ENCODE measurements at regions not wholly inside any gene's neighbourhood (a gene's known extent, or its start where the extent isn't known, plus 50 kb on each side); places are given as distances from the start of the nearest gene placed in this dataset.

DNA sequence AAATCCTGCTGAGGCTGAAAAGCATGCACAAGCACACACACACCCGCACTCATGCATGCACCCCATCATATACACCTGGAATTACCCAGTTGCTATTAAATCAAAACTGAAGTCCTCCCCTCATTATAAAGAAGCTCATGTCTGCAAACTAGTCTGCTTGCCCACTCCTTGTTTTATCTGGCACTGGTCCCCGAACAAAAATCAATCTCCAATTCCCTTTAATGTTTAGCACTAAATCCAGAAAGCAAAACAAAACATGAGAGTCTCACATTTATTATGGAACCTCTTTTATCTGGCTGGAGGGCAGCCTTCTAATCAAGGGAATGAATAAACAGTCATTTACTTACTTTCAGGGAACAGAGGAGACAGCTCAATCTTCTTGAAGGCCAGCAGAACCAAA is 1093.4 kb upstream of the FLRT2 start:
- TF ChIP-seq CTCF (conservative IDR thresholded peaks at IDR 0.05; ENCODE audit: low read length): no peak
- no peak for TF ChIP-seq EZH2phosphoT487 (IDR thresholded peaks at IDR 0.05; ENCODE audit: borderline replicate concordance, low read depth, low read length)
- Histone ChIP-seq H3K36me3 (ENCODE audit: insufficient read depth, low read length) (no peaks in the 10 kb centered on the region), H3K27ac (ENCODE audit: low read depth, low read length, poor library complexity, severe bottlenecking) (no peak overlapping the region), H3K9me2 (ENCODE audit: insufficient read depth, low read length) (no peaks in the 10 kb centered on the region), H4K20me1 (ENCODE audit: insufficient read depth, low read length) (no peaks in the 10 kb centered on the region), H3K4me3 (ENCODE audit: low read depth, low read length, poor library complexity, severe bottlenecking) (no peak overlapping the region), H3K4me1 (ENCODE audit: insufficient read depth, low read length, poor library complexity, severe bottlenecking) (no peaks in the 10 kb centered on the region), H3K9me3 (ENCODE audit: low read length) (no peaks in the 10 kb centered on the region), H3K79me2 (ENCODE audit: insufficient read depth, low read depth, low read length) (no peaks in the 10 kb centered on the region), H3K4me2 (ENCODE audit: low read length) (no peak overlapping the region), H2AFZ (ENCODE audit: low read length) (no peak overlapping the region)
- ChIA-PET POLR2A (interaction anchor here (0.6 kb wide), 1 partner anchor 747 kb away, joined by 3 read pairs; no protein-coding TSS in a partner anchor), CTCF (ENCODE audit: unreplicated experiment) (no interaction called here)
- no TSS peak for BruUV-seq (replicated peaks)
- no peak for DNase-seq (ENCODE audit: low spot score)
- intact Hi-C loops (cut with micrococcal nuclease; ENCODE audit: unreplicated experiment): no loop called here

GRCh38 chr14:84442521-84442920 is 1087.4 kb upstream of the FLRT2 start:
- Histone ChIP-seq H3K4me3 (ENCODE audit: low read depth, low read length, poor library complexity, severe bottlenecking) (no peak overlapping the region), H3K27ac (ENCODE audit: low read depth, low read length, poor library complexity, severe bottlenecking) (no peak overlapping the region), H2AFZ (ENCODE audit: low read length) (no peak overlapping the region), H4K20me1 (ENCODE audit: insufficient read depth, low read length) (no peaks in the 10 kb centered on the region), H3K79me2 (ENCODE audit: insufficient read depth, low read depth, low read length) (no peaks in the 10 kb centered on the region), H3K9me2 (ENCODE audit: insufficient read depth, low read length) (no peaks in the 10 kb centered on the region), H3K4me1 (ENCODE audit: insufficient read depth, low read length, poor library complexity, severe bottlenecking) (no peaks in the 10 kb centered on the region), H3K9me3 (ENCODE audit: low read length) (no peaks in the 10 kb centered on the region), H3K36me3 (ENCODE audit: insufficient read depth, low read length) (no peaks in the 10 kb centered on the region), H3K4me2 (ENCODE audit: low read length) (no peak overlapping the region)
- intact Hi-C loops (cut with micrococcal nuclease; ENCODE audit: unreplicated experiment): no loop called here
- BruUV-seq (replicated peaks): no TSS peak
- POLR2A ChIA-PET: no interaction called here
- CTCF ChIA-PET (ENCODE audit: unreplicated experiment): no interaction called here
- TF ChIP-seq EZH2phosphoT487 (IDR thresholded peaks at IDR 0.05; ENCODE audit: borderline replicate concordance, low read depth, low read length) (no peak), CTCF (conservative IDR thresholded peaks at IDR 0.05; ENCODE audit: low read length) (no peak)
- no peak for DNase-seq (ENCODE audit: low spot score)

DNA sequence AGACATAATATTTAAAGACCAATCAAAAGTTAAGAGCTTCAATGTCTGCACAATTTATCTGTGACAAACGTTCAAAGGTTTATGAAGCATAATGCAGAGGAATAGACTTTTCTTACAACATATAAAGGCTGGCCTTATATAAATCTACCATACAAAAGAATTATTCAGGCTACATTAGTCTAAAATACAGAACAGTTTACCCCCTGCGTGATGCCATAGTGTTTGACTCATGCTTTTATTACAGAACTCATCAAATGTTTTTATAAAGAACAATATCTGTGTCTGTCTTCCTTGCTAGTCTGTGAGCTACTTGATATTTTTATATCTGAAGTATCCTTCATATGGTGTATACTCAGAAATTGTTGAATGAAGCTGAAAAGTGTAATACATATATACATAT is 1084.5 kb upstream of the FLRT2 start:
- CTCF ChIA-PET (ENCODE audit: unreplicated experiment): no interaction called here
- Histone ChIP-seq H3K27ac (ENCODE audit: low read depth, low read length, poor library complexity, severe bottlenecking) (no peak overlapping the region), H3K4me2 (ENCODE audit: low read length) (no peak overlapping the region), H2AFZ (ENCODE audit: low read length) (no peak overlapping the region), H3K4me3 (ENCODE audit: low read depth, low read length, poor library complexity, severe bottlenecking) (no peak overlapping the region), H3K36me3 (ENCODE audit: insufficient read depth, low read length) (no peaks in the 10 kb centered on the region), H3K9me2 (ENCODE audit: insufficient read depth, low read length) (no peaks in the 10 kb centered on the region), H3K4me1 (ENCODE audit: insufficient read depth, low read length, poor library complexity, severe bottlenecking) (no peaks in the 10 kb centered on the region), H3K9me3 (ENCODE audit: low read length) (no peaks in the 10 kb centered on the region), H4K20me1 (ENCODE audit: insufficient read depth, low read length) (no peaks in the 10 kb centered on the region), H3K79me2 (ENCODE audit: insufficient read depth, low read depth, low read length) (no peaks in the 10 kb centered on the region)
- intact Hi-C loops (cut with micrococcal nuclease; ENCODE audit: unreplicated experiment): no loop called here
- no TSS peak for BruUV-seq (replicated peaks)
- POLR2A ChIA-PET: no interaction called here
- no peak for DNase-seq (ENCODE audit: low spot score)
- no peak for TF ChIP-seq CTCF (conservative IDR thresholded peaks at IDR 0.05; ENCODE audit: low read length)
- no peak for TF ChIP-seq EZH2phosphoT487 (IDR thresholded peaks at IDR 0.05; ENCODE audit: borderline replicate concordance, low read depth, low read length)

All from OCI-LY7 (cell line).